Smooth muscle cell (in vitro differentiated cells): ENCODE measurements at regions not wholly inside any gene's neighbourhood (a gene's known extent, or its start where the extent isn't known, plus 50 kb on each side); places are given as distances from the start of the nearest gene placed in this dataset.
A peak's percentile ranks its signal among the peaks of the same experiment; 100 is the strongest.

Experiments used
- DNase-seq: peaks from one replicate; lab custom pipeline; 2025; ENCODE audit not compliant: unreplicated experiment; lab: John Stamatoyannopoulos, UW
- H2AFZ ChIP-seq: fragments of 200-600 bp; sonication (generic); 2 replicates; pipeline ENCODE4 v1.6.0; 2016; ENCODE audit warnings: antibody characterized with exemption, low read depth, mild to moderate bottlenecking
- H3F3A ChIP-seq: fragments of 200-600 bp; sonication (generic); 2 replicates; pipeline ENCODE4 v1.6.0; 2017; ENCODE audit warnings: antibody characterized with exemption, low read depth
- H3K27ac ChIP-seq: fragments of 200-600 bp; sonication (generic); 2 replicates; pipeline ENCODE4 v1.5.1; 2016; ENCODE audit warnings: low read depth, mild to moderate bottlenecking
- H3K27me3 ChIP-seq: fragments of 200-600 bp; sonication (generic); 2 replicates; pipeline ENCODE4 v1.6.1; 2016; ENCODE audit warnings: low read depth, mild to moderate bottlenecking
- H3K36me3 ChIP-seq: fragments of 200-600 bp; sonication (generic); 2 replicates; pipeline ENCODE4 v1.5.1; 2016; ENCODE audit warnings: low read depth
- H3K4me1 ChIP-seq: fragments of 200-600 bp; sonication (generic); 2 replicates; pipeline ENCODE4 v1.5.1; 2016; ENCODE audit warnings: low read depth
- H3K4me2 ChIP-seq: fragments of 200-600 bp; sonication (generic); 2 replicates; pipeline ENCODE4 v1.6.0; 2016; ENCODE audit warnings: mild to moderate bottlenecking
- H3K4me3 ChIP-seq: fragments of 200-600 bp; sonication (generic); 2 replicates; pipeline ENCODE4 v1.5.1; 2016; ENCODE audit warnings: mild to moderate bottlenecking
- H3K79me2 ChIP-seq: fragments of 200-600 bp; sonication (generic); 2 replicates; pipeline ENCODE4 v1.6.0; 2016; ENCODE audit warnings: low read depth, mild to moderate bottlenecking
- H3K9ac ChIP-seq: fragments of 200-600 bp; sonication (generic); 2 replicates; pipeline ENCODE4 v1.6.0; 2016; ENCODE audit warnings: low read depth
- H3K9me3 ChIP-seq: fragments of 200-600 bp; sonication (generic); replicated peaks from 2 replicates; pipeline ENCODE4 v1.5.1; 2016; ENCODE audit warnings: low read depth
- H4K20me1 ChIP-seq: fragments of 200-600 bp; sonication (generic); 2 replicates; pipeline ENCODE4 v1.6.0; 2016; ENCODE audit warnings: low read depth
- WGBS: methylation state at CpG from one replicate; pipeline ENCODE4 v1.1.7; 2016; ENCODE audit warnings: low lambda C conversion rate; 5-methylcytosine and 5-hydroxymethylcytosine counted together
- TF ChIP-seq, protein P1 (sequence below): fragments of 200-600 bp; sonication (generic); IDR thresholded peaks from 2 replicates; pipeline ENCODE4 v1.5.1; 2017; ENCODE audit warnings: borderline replicate concordance, mild to moderate bottlenecking, antibody characterized with exemption; ENCODE audit not compliant: insufficient read depth, poor library complexity, severe bottlenecking

DNA sequence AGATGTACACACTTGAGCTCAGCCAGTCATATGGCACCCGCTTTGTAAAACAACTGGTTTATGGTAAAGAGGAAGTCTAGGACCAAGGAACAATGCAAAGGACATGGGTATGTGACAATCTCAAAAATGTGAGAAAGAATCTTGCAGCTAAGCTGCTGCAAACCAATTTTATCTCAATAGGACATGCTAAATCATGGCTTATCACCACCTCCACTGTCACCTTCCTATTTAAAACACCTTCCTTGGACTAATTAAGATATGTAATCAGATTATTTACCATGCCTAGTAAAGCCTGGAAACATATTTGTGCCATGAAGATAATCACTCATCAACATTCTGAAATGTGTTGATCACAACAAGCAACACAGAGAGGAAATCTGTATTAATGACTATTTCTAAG lies 622.7 kb downstream of the CDH11 start:
- no peaks in the 10 kb centered on the region for H3K36me3 ChIP-seq
- no peak overlapping the region for H2AFZ ChIP-seq
- no peaks in the 10 kb centered on the region for H3K79me2 ChIP-seq
- no peaks in the 10 kb centered on the region for H3K9me3 ChIP-seq
- H3K9ac ChIP-seq: no peak overlapping the region
- H3F3A ChIP-seq: no peaks in the 10 kb centered on the region
- TF ChIP-seq, protein P1, sequence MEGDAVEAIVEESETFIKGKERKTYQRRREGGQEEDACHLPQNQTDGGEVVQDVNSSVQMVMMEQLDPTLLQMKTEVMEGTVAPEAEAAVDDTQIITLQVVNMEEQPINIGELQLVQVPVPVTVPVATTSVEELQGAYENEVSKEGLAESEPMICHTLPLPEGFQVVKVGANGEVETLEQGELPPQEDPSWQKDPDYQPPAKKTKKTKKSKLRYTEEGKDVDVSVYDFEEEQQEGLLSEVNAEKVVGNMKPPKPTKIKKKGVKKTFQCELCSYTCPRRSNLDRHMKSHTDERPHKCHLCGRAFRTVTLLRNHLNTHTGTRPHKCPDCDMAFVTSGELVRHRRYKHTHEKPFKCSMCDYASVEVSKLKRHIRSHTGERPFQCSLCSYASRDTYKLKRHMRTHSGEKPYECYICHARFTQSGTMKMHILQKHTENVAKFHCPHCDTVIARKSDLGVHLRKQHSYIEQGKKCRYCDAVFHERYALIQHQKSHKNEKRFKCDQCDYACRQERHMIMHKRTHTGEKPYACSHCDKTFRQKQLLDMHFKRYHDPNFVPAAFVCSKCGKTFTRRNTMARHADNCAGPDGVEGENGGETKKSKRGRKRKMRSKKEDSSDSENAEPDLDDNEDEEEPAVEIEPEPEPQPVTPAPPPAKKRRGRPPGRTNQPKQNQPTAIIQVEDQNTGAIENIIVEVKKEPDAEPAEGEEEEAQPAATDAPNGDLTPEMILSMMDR: no peak
- H3K4me2 ChIP-seq: no peak overlapping the region
- no peaks in the 10 kb centered on the region for H4K20me1 ChIP-seq
- no peaks in the 10 kb centered on the region for H3K27me3 ChIP-seq
- H3K27ac ChIP-seq: no peak overlapping the region
- no peak for DNase-seq
- no peak overlapping the region for H3K4me3 ChIP-seq
- no peaks in the 10 kb centered on the region for H3K4me1 ChIP-seq
- WGBS: 72% methylated on average over 1 of the region's 1 CpG

DNA sequence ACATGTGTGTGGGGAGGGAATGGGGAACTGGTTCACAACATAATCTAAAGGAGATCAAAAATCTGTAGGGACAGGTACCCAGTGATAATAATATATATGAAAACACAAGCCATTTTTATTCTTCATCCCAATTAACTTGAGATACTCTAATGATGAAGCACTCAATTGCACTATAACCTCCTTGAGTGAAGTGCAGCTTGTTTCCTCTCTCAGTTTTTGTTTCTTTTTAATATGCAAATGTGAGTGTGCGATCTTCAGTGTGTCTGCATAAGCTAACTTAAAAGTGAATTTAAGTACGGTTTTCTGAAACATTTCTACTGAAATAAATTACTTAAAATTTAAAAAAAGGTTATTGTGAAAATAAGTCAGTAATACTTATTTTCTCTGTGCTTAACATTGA lies 623.5 kb downstream of the CDH11 start:
- H3F3A ChIP-seq: no peaks in the 10 kb centered on the region
- H3K4me2 ChIP-seq: no peak overlapping the region
- no peaks in the 10 kb centered on the region for H4K20me1 ChIP-seq
- H2AFZ ChIP-seq: no peak overlapping the region
- H3K9ac ChIP-seq: no peak overlapping the region
- H3K4me1 ChIP-seq: no peaks in the 10 kb centered on the region
- no peaks in the 10 kb centered on the region for H3K27me3 ChIP-seq
- H3K27ac ChIP-seq: no peak overlapping the region
- TF ChIP-seq, protein P1: no peak
- DNase-seq: no peak
- H3K9me3 ChIP-seq: no peaks in the 10 kb centered on the region
- H3K4me3 ChIP-seq: no peak overlapping the region
- H3K79me2 ChIP-seq: no peaks in the 10 kb centered on the region
- H3K36me3 ChIP-seq: no peaks in the 10 kb centered on the region
- 88% methylated on average over 2 of the region's 2 CpGs for WGBS

DNA sequence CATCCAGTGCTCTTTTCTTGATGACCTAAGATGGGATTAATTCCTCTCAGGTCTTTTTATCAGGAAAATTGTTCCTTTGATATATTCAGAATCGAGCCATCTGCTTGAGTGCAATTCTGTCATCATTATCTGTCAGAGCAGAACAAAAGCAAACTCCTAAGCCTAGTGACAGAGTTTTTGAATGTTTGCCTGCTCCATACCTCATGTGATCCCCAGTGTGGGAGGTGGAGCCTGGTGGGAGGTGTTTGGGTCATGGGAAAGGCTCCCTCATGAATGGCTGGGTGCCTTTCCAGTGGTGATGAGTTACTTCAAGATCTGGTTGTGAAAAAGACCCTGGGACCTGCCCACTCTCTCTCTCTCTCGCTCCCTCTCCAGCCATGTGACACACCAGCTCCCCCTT lies 628.2 kb downstream of the CDH11 start:
- no peak for DNase-seq
- H3K36me3 ChIP-seq: no peaks in the 10 kb centered on the region
- no peaks in the 10 kb centered on the region for H3K4me1 ChIP-seq
- no peak overlapping the region for H2AFZ ChIP-seq
- H3F3A ChIP-seq: no peaks in the 10 kb centered on the region
- H3K27ac ChIP-seq: no peak overlapping the region
- H3K4me3 ChIP-seq: no peak overlapping the region
- TF ChIP-seq, protein P1: no peak
- no peaks in the 10 kb centered on the region for H3K27me3 ChIP-seq
- H3K79me2 ChIP-seq: no peaks in the 10 kb centered on the region
- 71% methylated on average over 2 of the region's 2 CpGs for WGBS
- H3K9ac ChIP-seq: no peak overlapping the region
- no peak overlapping the region for H3K4me2 ChIP-seq
- no peaks in the 10 kb centered on the region for H4K20me1 ChIP-seq
- H3K9me3 ChIP-seq: no peaks in the 10 kb centered on the region

DNA sequence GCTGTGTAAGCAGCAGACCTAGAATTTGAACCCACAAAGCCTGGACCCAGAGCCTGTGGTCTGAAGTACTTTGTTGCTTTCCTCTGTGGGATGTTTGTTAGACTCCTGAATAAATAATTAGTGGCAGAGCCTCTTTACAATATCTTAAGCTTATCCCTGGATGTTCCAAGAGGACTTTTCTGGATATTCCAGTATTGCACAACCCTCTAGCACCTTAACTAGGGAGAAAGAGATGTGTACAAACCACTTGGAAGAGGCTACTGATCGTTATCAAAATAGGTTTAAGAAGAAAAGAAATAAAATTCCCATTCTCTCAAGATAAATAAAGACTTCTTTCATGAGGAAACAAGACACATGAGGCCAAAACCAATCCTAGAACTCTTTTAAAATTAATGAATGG lies 632.4 kb downstream of the CDH11 start:
- Histone ChIP-seq H3K9me3 (no peaks in the 10 kb centered on the region), H3K27me3 (no peaks in the 10 kb centered on the region), H3K27ac (peak overlapping the region; percentile 42), H3K79me2 (no peaks in the 10 kb centered on the region), H3F3A (no peaks in the 10 kb centered on the region), H3K4me1 (no peaks in the 10 kb centered on the region), H3K4me3 (no peak overlapping the region), H3K36me3 (no peaks in the 10 kb centered on the region), H2AFZ (no peak overlapping the region), H3K9ac (no peak overlapping the region), H4K20me1 (no peaks in the 10 kb centered on the region), H3K4me2 (no peak overlapping the region)
- WGBS: 79% methylated on average over 1 of the region's 1 CpG
- DNase-seq: no peak
- TF ChIP-seq, protein P1: no peak
